ENCODE measurements at regions not wholly inside any gene's neighbourhood (a gene's known extent, or its start where the extent isn't known, plus 50 kb on each side); places are given as distances from the start of the nearest gene placed in this dataset.

DNA sequence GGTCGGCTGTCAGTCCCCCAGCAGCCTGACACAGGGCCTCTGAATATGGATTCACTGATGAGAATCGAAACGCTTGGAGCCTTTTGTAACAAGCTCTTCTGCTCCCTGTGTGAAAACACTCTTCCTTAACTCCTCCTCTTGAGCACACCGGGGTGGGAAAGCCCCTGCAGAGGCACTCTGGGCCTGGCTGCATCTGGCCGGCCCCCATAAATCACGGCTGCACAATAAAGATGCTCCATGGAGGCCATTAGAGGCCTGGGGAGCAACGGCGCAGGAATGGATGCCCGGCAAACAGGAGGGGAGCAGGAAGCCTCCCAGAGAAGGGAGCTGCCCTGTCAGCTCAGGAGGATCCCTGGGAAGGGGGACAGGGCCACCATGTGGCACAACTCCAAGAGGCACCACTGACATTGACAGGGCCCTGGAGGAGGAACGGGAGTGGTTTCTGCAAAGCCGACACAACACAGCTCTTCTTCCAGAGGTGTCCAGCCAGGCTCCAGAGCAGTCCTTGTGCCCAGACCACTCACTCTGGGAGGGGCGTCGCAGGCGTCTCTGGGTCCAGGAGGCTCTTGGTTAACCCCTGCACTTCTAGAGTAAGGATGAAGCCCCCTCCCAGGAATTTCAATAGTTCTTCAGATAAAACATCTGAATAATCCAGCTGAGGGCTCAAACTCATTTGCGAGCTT is 509.3 kb upstream of the PPP2R3A start:
- Histone ChIP-seq H3K36me3 (ENCODE audit: control insufficient read depth in 4 of 4, insufficient read depth in 3 of 4, low read depth in 1 of 4, low read length in 3 of 4) (no peaks in the 10 kb centered on the region), H3K27me3 (ENCODE audit: control insufficient read depth in 4 of 4, insufficient read depth in 4 of 4, low read length in 3 of 4) (peaks cover 0 to 5% (median 0%) of the 10 kb centered on the region in 4 donors), H3K27ac (ENCODE audit: low read depth in 1 of 2, low read length in 2 of 2) (no peak overlapping the region), H3K9ac (ENCODE audit: low read depth in 1 of 2, low read length in 2 of 2) (no peak overlapping the region), H3K9me3 (ENCODE audit: control insufficient read depth in 4 of 4, low read length in 3 of 4) (peaks cover 0 to 3% (median 1%) of the 10 kb centered on the region in 4 donors), H3K4me1 (ENCODE audit: control insufficient read depth in 4 of 4, insufficient read depth in 4 of 4, low read length in 3 of 4) (no peaks in the 10 kb centered on the region), H3K4me3 (ENCODE audit: low read depth in 1 of 3, low read length in 3 of 3) (no peak overlapping the region)
- 27% methylated on average over 15 of the region's 15 CpGs for WGBS
- no peak for TF ChIP-seq SP1 (IDR thresholded peaks at IDR 0.05)
- TF ChIP-seq ATF3 (IDR thresholded peaks at IDR 0.05) = no peak
- no peak for TF ChIP-seq ZBTB33 (IDR thresholded peaks at IDR 0.05)
- TF ChIP-seq REST (IDR thresholded peaks at IDR 0.05) = no peak
- no peak for TF ChIP-seq HNF4A (conservative IDR thresholded peaks at IDR 0.05)
- no peak for TF ChIP-seq FOXA1 (IDR thresholded peaks at IDR 0.05)
- DNase-seq (ENCODE audit: low spot score) = peak; percentile 28

DNA sequence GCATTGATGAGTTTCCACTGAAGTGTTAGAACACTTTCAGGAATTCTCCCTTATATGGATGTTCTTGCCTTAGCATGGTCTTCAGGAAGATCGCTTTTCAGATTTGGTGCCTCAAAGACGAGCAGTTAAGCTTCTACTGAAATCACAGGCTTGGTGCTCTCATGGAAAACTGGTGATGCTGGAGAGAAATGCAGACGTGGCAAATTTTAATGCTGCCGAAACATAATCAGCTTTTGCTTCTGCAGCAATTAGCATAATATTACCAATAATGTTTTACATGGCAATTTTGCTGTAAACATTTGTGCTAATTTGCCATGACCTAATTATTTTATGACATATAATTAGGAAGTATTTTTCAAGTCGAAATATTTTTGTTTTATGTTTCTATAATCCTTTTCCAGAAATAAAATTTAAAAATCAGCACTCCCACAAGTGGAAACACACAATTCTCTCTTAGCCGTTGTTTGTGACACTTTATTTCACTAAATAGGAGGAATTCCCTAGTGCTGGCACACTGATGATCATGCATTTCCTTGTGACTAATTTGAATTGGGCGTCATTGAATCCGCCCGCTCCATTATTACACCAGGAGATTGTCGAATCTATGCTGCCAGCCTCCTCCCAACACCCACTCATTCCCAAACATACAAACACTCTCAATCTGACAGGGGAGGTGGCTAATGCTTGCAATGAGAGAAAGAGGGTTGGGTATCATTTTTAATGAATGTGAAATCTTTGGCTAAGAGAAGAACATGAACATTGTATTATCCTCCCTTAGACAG is 506.8 kb upstream of the PPP2R3A start:
- no peaks in the 10 kb centered on the region for H3K36me3 ChIP-seq (ENCODE audit: control insufficient read depth in 4 of 4, insufficient read depth in 3 of 4, low read depth in 1 of 4, low read length in 3 of 4)
- DNase-seq (ENCODE audit: low spot score) = peak; percentile 6
- H3K27me3 ChIP-seq (ENCODE audit: control insufficient read depth in 4 of 4, insufficient read depth in 4 of 4, low read length in 3 of 4) = peaks cover 0 to 5% (median 0%) of the 10 kb centered on the region in 4 donors
- peaks cover 0 to 3% (median 0%) of the 10 kb centered on the region in 4 donors for H3K9me3 ChIP-seq (ENCODE audit: control insufficient read depth in 4 of 4, low read length in 3 of 4)
- TF ChIP-seq RAD21 (IDR thresholded peaks at IDR 0.05) (no peak), GABPA (IDR thresholded peaks at IDR 0.05 in 1 of 2, conservative IDR thresholded peaks at IDR 0.05 in 1 of 2) (no peak), ATF3 (IDR thresholded peaks at IDR 0.05) (no peak), MAX (IDR thresholded peaks at IDR 0.05) (no peak), JUND (IDR thresholded peaks at IDR 0.05) (no peak), SP1 (IDR thresholded peaks at IDR 0.05) (no peak), FOXA1 (IDR thresholded peaks at IDR 0.05) (no peak)
- WGBS = 73% methylated on average over 10 of the region's 10 CpGs
- H3K27ac ChIP-seq (ENCODE audit: low read depth in 1 of 2, low read length in 2 of 2) = no peak overlapping the region
- no peak overlapping the region for H3K4me3 ChIP-seq (ENCODE audit: low read depth in 1 of 3, low read length in 3 of 3)
- H3K4me1 ChIP-seq (ENCODE audit: control insufficient read depth in 4 of 4, insufficient read depth in 4 of 4, low read length in 3 of 4) = no peaks in the 10 kb centered on the region
- H3K9ac ChIP-seq (ENCODE audit: low read depth in 1 of 2, low read length in 2 of 2) = no peak overlapping the region

Data from liver (tissue), 7 donors.